GM18508 (cell line): ENCODE measurements at regions not wholly inside any gene's neighbourhood (a gene's known extent, or its start where the extent isn't known, plus 50 kb on each side); places are given as distances from the start of the nearest gene placed in this dataset.

Source experiments
- ATAC-seq: cut with Tn5 transposase; IDR thresholded peaks from one replicate; pipeline ENCODE4 v1.9.1; 2021; ENCODE audit warnings: moderate number of reproducible peaks; ENCODE audit not compliant: insufficient read depth, unreplicated experiment

DNA sequence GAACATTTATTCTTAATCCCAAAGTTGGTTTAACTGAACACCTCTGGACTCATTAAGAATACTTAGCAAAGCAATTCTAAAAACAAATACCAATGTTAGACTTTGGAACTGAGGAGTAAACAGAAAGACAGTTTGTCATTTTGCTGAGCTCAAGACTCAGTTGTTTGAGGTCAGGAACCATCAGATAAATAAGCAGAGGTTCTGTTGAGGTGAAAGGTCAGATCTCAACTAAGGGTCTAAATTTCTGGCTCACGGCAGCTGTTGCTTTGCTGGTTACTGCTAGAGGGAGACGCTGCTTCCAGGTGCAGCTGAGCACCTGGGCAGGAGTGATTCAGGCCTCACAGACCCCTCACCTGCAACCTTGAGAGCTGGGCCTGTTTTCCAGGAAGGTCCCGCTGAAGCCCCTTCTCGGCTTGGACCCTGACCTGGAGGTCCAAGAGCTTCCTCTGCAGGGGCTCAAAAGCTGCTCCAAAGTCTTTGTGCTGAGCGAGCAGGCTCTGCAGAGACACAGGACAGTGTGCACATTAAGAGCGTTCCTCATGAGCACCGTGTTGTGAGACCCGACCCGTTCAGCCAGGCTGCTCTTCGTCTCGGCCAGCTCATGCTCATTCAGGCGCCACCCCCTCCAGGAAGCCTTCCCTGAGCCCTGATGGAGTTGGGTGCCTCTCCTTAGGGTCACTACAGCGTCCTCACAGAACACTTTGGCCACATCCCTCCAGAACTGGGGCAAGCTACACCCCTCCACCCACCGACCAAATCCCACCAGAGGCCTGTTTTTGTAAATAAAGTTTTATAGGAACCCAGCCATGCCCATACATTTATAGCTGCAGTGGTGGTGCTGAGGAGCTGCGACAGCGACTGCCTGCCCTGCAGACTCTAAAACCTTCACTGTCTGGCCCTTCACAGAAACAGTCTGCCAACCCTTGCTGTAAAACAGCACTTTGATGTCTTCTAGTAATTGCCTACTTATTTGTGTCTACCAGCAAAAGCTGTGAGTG is 72.0 kb downstream of the SYNE3 start:
- no peak for ATAC-seq

DNA sequence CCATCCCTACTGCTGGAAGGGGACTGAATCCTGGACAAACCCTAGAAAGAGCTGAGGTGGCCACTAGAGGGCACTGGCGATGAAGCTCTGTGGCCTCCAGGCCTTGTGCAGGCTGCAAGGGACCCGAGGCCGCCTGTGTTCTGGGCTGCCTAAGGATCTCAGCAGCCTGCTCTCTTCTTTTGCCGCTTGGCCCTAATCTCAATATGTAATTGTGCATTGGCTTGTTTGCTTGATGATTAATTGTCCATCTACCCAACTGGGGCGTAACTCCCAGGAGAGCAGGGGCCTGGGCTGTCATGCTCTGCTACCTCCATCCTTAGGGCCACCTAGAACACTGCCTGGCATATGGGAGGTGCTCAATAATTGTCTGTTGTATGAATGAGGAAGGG is 73.8 kb downstream of the SYNE3 start:
- peak; percentile 78 for ATAC-seq

DNA sequence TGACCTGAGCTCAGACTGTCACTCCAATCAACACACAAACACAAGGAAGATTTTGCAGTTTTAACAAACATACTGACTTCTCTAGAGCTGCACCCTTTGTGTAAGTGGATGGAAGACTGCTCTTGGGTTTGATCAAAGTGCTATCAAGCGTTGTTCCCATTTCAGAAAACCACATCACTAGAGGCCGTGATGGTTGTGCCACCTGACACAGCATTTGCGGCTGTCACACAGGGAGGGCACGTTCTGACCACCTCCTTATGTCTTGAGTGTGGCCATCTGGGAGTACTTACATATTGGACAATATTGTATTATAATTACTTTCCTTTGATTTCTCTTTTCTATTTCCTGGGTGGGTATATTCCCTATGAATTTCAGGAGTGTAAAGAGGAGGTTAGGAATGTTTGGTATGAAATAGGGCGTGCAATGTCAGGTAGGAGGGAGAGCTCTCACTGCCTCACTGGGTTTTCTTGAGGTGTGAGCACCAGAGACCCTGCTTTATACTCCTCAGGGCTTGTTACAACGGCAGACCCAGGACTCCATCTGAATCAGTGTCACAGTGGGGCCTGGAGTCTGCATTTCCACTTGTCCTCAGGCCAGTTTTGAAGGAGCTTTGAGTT is 74.3 kb downstream of the SYNE3 start:
- ATAC-seq: no peak

DNA sequence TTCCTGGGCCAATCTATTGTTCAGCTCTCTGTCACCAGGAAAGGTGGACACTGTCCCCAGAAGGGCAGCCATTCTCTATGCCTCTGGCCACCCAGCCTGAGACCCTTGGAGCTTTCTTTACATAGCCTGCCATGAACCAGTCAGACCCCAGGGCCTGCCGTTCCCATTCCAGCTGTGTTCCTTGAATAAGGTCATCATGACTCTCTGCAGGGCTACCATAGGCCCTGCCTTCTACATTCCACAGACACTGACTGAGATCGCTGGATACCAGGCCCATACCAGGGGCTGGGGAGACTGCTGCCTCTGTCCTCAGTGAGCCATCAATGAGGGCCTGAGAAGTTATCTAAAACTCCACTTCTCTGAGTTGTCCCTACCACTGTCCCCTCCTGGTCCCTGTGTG is 75.5 kb downstream of the SYNE3 start:
- no peak for ATAC-seq

DNA sequence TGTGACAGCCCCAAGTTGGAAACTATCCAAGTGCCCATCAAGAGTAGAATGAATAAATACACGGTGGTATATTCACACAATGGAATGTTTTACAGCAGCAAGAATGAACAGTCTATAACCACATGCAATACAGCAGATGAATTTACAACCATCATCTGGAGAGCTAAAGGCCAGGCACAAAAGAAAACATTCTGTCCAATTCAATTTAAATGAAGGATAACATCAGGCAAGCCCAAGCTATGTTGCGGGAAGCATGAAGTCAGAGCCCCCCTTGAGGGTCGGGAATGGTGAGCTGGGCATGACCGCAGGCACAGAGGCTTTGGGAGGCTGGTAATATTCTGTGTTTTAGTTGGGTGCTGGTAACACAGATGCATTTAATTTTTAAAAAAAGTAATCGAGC is 76.0 kb downstream of the SYNE3 start:
- ATAC-seq: no peak

DNA sequence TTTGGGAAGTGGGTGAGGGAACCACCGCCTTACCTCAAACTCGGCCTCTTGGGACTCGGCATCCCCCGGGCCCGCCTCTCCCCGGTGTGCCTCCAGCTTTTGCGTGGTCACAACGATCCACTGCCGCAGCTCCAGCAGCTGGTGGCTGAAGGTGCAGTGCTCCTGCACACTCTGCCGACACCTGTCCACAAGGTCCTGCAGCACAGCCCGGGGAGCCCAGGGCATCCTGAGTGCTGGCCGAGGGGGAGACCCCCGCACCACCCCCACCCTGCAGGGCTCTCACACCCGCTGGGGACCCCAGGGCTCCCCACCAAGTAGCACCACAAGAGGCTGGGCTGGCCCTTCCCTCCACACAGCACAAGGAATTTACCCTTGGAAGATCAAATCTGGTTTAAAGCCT is 76.6 kb downstream of the SYNE3 start:
- ATAC-seq: no peak

DNA sequence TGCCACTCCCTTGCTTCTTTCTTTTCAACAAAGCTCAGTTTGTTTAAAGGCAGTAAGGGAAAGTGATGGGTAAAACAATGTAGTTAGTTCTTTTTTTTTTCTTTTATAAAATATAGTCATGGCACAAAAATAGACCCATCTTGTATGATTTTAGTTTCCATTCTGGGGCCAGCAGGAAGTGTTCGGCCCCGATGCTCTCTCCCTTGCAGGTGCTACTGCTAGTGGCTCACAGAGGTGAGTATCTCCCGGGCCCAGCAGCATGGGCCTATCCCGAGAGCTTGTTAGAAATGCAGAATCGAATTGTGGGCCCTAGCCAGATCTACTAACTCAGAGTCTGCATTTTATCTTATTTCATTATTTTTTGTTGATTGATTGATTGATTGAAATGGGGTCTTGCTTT is 78.7 kb downstream of the SYNE3 start:
- ATAC-seq: no peak

DNA sequence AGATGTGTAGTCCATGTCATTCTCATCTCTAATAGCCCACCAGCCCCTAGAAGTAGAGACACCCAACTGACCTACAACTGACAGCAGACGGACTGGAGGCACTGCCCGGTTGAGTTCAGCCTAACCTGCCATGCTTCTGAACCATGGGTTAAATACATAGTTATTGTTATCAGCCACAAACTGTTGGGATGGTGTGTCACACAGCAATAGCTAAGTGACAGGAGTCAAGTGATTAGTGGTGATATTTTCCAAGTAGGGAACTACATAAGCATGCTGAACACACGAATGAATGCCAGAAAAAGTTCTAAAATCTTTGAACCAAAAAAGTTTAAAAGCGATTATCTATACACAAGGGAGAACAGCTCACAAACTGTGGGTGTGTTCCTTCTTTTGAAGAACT is 80.1 kb downstream of the SYNE3 start:
- ATAC-seq: no peak

DNA sequence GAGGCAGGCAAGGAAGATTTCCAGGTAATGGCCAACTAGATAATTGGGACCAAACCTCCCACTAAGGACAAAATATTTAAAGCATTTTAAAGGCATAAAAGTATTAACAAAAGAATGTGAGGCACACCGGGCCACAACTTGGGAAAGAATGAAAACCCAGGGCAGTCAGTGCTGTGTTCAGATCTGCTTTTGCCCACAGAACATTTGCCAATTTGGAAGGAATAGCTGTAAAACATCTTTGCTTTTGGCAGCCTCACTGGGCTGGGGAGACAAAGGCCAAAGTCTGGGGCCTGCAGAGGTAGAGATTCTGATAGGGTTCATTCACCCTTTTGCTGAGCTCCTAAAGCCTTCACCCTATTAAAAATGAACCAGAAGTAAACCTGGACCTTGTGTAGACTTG is 82.3 kb downstream of the SYNE3 start:
- ATAC-seq: no peak

DNA sequence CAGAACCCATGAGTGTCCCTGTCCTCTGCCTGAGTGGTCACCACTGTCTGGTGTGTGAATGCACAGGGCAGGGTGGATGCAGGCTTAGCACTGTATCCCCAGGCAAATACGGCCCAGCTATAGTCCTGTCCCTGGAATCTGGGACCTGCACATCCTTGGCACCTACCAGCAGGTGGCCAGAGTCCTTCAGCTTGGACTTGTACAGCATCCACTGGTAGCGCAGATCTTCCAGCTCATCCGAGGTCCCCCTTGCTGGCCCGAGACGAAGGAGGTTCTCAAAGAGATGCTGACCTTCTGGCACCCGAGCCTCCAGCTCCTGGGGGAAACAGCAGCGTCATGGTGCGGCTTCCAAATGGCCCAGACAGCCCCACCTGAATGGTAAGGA is 83.4 kb downstream of the SYNE3 start:
- ATAC-seq: no peak

DNA sequence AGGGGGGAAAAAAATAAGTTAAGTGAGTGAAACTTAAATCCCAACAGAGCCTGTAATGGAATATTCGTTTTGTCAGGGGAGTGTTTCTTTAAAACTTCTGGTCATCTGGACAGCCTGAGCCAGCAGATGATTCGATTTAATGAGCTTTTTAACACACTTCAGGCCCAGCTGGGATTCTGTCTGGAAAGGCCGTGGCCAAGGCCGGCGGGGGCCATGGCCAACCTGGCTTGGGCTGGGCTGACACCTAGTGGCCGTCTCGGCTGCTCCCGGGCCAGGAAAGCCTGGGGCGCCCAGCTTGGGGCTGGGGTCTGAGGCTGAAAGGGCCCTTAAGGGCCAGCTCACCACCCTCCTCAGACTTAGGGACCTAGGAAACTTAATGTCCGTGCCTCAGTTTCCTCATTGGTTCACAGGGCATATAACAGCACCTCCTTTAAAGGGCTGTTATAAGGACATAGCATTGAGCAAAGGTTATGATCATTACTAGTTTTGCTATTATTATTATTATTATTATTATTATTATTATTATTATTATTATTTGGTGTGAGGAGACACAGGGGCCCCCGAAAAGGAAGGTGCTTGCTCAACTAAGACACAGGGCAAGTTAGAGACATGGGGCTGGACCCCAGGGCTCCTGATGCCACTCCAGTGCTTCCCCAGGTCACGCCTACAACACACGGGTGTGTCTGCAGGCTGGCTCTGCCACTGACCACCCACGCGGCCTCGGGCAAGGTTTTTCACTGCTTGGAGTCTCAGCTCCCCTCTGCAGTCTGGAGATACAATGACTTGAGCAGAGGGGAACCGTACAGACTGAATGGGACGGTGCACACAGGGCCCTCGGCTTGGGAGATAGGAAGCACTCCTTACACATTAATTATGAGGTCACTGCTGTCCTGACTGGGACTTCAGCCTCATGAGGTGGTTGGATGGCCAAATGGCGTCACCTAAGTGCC is 84.0 kb downstream of the SYNE3 start:
- ATAC-seq: no peak

DNA sequence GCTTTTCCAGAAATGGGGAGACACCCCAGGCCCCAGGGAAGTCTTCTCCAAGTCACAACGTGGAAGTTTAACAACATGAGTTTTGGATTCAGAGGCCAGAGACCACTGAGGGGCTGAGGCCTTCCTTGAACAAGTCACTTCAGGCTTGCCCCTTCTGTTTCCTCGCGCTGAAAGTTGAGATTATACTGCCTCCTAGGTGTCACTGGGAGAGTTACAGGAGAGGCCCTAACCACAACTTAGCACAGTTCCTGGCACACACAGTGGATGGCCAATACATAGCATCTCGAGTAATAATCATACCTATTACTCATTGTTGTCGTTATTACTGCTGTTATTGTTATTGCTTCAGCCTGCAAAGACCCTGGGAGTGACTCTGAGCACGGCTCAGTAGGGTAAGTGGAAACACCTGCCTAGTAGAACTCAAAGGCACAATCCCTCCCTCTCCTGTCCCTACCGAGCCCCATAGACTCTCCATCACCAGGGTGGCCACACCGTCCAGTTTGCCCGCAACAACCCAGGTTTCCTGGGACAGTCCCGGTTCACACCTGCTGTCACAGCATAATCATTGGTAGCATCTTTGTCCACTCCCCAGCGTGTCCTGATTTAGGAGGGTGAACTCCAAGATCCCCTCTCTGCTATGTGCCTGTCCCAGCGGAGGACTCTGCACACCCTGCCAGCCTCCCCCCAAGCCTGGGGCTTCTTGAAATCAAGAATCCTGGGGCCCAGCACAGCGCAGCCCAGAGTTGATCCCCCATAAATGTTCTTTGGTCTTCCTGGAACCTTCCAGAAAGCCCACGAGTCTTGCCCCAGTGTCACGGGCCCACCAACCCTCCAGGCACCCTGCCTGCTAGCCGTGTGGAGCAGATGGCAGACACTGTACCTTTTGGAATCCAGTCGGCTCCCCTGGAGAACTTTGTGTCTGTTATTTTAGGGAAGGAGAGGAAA is 85.0 kb downstream of the SYNE3 start:
- no peak for ATAC-seq

DNA sequence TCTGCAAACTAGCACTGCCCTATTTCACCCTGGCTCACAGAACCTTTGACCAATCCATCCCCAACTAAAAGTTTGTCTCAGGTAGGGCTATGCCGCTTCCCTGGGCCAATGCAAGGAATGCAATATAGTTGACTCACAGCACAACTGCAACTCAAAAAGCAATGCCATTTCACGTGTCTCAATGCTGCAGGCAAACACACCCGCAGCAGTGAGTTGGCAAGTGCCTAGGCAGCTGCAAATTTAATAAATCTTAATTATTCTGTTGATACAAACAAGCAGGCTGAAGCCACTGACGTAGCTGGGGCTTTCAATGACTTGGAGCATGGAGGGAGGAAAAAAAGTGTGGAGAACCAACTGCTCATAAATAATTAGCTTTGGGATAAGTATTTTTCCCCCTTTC is 87.9 kb downstream of the SYNE3 start:
- no peak for ATAC-seq

DNA sequence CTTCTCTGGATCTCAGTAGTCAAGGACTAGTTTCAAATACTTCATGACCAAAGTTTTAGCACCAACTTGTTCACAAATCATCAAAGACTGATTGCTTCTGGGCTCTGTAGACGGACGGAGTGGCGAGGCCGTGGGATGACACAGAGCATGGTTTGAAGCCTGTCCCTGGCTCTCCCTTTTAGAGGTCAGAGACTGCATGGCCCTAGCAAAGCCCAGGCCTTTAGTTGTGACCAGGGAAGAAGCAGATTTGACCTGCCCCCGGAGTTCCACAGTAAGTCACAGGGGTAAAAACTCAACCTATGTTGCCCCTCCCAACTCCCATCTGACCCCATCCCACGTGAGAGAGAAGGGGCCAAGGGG is 90.4 kb downstream of the SYNE3 start:
- ATAC-seq: no peak

DNA sequence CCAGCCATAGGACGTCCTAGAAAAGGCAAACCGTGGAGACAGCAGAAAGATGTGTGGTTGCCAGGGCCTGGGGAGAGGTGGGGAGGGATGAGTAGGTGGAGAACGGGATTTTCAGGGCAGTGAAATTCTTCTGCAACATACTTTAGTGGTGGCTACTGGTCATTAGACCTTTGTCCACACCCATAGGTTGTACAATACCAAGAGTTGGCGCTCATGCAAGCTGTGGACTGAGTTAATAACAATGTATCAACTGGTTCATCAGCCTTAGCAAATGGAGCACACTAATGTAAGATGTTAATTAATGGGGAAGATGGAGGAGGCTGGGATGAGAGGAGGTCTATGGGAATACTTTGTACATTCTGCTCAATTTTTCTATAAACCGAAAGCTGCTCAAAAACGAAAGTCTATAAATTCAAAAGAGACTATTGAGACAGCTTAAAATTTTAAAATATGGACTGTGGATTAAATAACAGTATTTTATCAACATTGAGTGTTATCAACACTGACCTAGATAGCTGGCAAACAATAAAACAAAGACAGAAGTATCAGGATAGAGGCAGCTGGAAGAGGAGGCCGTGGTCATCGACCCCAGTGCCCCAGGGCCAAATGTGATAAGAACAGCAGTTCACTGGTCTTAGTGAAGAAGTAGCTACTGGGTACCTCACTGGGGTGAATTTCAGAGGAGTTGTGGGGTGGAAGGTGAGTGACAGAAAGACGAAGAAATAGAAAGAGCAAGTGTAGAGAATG is 90.9 kb downstream of the SYNE3 start:
- no peak for ATAC-seq

DNA sequence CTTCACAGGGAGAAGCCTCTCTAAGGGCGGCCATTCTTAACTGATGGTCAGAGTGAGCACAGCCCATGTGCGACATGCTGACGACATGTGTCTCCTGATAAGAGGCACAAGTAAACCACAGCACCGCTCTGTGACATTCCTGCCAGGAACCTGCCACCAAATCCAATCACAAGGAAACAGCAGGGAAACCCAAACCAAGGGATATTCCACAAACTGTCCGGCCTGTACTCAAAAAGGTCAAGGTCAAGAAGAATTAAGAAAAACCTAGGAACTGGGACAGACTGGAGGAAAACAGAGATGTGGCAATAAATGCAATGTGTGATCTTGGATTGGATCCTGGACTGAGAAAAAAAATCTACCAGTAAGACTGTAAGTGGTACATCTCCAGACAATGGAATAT is 91.9 kb downstream of the SYNE3 start:
- no peak for ATAC-seq

DNA sequence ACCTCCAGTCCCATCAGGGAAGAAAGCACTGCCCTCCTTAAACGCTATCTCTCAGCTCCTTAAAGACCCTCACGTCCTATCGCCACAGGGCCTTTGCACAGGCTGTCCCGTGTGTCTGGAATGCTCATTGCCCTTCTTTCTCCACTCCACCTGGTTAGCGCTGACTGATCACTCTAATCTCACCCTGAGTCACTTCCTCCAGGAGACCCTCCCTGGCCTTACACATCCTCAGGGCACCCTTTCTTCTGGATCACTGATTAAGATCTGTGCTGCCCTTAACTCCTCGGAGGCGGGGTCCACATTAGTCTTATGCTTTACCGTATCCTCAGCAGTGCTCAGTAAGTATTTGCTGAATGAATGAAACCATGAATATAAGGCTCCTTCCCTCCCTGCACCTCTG is 94.7 kb downstream of the SYNE3 start:
- ATAC-seq: no peak

DNA sequence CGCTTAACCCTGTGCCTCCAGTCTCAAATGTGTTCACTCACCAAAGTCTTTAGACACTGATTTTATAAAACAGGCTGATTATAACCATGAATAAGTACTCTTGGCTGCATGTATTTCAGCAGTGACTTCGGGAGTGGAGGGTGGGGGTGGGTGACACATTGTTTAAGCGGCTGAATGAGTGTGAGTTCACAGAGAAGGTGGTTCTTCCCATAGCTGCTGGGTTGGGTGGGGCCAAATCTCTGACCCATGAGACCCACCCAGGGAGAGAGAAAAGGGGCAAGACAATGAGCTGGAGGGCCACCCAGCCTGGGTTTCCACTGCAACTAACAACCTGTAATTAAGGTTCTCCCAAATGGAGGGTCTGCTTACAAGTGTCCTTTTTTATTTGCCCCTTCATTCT is 96.4 kb downstream of the SYNE3 start:
- no peak for ATAC-seq

DNA sequence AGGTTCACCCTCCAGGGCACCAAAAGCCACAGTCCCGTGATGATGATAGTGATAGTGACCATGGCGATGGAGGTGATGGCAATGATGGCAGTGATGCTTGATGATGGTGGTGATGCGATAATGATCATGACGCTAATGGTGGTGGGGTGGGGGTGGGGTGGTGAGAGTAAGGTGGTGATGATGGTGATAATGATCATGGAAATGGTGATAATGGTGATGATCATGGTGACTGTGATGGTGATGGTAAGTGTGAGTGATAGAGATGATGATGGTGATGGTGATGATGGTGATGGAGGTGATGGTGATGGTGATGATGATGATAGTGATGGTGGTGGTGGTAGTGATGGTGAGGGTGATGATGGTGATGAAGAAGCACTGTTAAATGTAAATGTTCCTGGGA is 96.9 kb downstream of the SYNE3 start:
- ATAC-seq: no peak
